ENCODE measurements at regions not wholly inside any gene's neighbourhood (a gene's known extent, or its start where the extent isn't known, plus 50 kb on each side); places are given as distances from the start of the nearest gene placed in this dataset.
A peak's percentile ranks its signal among the peaks of the same experiment; 100 is the strongest.

DNA sequence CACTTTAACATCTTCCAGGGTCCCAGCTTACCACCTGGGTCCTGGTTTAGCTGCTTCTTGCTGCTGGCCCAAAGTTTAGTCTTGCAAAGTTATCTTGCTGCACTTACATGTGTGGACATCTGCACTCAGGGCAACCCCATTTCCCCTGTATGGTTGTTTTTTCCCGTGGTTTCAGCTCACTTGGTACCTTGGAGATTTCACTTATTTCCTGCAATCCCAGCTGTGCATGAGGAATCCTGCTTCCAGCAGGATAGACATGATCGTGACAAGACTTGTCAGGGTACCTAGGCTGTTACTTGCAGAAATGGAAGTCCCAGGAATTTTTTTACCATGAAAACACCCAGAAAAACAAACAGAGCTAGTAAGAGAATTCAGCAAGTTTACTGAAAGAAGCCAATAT, 95.9 kb upstream of the LEP start:
- DNase-seq (ENCODE audit: low read depth): no peak

DNA sequence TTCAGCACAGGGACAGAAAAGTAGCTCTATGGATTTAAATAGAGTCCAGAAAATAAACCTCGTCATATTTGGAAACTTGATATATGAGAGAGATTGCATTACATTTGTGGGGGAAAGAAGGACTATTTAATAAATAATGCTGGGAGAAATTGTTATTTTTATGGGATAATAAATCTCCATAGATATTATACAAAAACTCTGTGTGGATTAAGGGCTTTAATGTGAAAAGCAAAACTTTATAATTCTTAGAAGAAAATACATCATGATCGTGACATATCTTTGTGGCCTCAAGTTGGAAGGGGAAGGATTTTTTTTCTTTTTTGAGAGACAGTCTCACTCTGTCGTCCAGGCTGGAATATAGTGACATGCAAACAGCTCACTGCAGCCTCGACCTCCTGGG, 95.0 kb upstream of the LEP start:
- no peak for DNase-seq (ENCODE audit: low read depth)

DNA sequence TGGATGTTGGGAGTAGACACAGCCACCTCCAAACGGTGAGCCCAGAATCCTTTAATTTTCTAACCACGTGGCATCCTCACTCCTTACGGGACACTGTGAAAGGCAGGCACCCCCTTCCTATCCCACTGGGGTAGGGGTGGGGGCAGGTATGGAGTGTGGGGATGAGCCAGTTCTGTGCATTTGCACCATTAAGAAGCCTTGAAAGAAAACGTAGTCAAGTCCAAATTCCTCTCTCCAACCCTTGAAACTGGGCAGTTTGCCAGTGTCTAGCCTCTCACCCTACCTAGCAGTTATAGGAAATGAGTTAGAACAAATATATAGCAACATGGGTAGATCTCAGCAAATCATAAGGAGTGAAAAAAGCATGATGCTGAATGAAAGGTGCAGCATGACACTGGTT, 92.4 kb upstream of the LEP start:
- no peak for DNase-seq (ENCODE audit: low read depth)

DNA sequence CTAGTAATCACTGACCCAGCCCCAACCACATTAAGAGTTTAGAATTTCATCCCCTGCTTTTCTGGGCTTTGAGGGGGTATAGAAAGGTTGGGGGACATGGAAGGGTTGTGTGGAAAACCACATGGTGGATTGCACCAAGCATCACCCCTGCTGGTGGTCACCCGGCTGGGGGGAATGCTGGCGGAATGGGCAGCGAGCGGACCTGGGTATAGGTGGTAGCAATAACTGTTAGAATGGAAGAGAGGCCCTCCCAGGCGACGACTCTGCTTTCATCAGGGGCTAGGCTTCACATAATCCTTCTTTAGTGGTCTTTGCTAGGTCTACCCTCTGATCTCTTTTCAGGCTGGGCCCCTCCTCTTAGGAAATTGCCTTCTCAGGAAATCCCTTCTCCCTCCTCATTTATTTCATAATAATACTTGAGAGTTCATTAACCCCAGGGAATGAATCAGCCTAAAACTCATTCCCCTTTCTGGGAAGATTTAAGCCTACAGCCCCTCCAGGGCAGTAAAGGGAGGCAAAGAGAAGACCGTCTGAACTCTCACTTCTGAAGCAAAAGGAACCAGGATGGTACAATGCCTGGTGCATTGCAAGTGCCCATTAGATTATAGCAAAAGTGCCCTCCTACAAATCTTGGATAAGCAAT, 90.7 kb upstream of the LEP start:
- DNase-seq (ENCODE audit: low read depth): no peak

DNA sequence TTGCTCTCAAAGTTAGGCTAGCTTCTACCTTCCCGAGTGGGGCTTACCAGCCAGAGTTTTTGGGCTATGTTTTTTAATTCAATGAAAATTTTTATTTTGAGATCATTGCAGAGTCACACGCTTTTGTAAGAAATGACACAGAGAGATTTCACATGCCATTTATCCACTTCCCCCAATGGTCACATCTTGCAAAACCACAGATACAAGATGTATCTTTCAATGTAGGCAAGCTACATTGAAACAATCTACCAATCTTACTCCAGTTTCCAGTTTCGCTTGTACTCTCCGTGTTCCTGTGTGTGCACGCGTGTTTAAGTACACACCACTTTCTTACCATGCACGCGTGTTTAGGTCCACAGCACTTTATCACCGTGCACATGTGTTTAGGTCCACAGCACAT, 89.4 kb upstream of the LEP start:
- no peak for DNase-seq (ENCODE audit: low read depth)

DNA sequence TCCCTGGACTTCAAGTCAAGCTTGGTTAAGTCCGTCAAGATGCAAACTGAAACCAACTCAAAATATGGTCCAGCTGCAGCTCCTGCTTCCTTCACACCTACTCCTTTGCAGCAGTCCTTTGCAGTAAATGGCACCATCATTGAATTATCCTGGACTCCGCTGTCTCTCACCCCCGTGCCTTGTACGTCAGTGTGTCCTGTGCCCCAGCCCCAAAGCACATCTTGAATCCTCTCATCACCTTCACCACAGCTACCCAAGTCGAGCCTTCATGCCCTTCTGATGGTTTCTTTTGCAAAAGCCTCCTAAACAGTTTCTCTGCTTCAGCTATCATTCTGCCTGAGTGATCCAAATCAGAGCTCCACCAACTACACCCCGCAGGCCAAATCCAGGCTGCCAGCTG, 88.4 kb upstream of the LEP start:
- no peak for DNase-seq (ENCODE audit: low read depth)

DNA sequence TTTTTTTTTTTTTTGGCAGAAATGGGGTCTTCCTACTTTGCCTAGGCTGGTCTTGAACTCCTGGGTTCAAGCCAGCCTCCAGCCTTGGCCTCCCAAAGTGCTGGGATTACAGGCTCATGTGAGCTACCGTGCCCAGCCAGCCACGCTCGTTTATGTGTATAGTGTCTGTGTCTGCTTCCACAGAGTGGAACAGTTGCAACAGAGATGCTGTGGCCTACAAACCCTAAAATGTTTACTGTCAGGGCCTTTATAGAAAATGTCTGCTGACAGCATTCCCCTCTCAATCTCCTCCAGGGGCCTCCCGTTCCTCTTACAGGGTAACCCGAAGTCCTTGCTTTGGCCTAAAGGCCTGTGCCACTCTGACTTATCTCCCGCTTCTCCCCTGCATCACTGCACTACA, 87.6 kb upstream of the LEP start:
- no peak for DNase-seq (ENCODE audit: low read depth)

DNA sequence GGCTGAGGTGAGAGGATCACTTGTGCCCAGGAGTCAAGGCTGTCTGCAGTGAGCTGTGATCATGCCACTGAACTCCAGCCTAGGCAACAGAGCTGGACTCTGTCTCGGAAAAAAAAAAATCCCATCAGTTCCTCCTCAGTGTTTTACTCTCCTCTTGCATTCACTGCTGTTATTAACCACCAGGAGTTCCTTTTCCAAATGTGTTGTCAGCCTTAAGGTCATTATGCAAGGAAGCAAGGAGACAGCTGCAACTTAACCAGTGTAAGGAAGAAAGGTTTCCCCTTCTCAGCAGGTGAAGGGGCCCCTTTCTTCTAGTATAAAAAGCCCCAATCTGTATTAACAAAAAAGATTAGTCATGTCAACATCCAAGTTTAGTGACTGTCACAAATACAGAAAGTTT, 86.6 kb upstream of the LEP start:
- peak; percentile 41 for DNase-seq (ENCODE audit: low read depth)

DNA sequence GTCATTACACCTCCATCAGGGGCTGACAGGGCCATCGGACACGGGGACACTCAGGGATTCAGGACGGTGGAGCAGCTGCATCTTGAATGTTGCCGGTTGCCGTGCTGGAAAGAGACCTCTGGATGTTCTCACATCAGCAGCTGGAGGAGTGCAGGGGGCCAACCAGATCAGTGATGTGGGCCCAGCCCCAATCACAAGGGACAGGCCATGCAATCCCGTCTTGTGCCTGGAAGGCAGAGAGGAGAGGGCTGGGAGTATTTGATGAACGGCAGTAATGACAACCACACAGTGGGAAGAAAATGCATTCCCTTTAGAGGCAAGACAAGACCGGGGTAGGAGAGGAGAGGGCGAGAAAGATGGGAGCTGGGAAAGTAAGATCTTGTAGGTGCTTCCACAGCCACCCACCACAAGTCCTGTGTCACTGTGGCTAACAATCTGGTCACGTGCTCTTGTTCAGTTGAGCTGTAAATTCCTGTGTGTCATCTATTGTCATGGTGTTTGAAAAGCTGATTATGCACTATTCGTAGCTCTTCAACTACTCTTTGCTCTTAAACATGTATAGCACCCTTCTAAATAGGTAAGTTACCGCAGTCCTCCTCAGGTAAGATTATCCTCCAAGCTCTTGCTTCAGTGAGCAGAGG, 85.9 kb upstream of the LEP start:
- DNase-seq (ENCODE audit: low read depth): no peak

DNA sequence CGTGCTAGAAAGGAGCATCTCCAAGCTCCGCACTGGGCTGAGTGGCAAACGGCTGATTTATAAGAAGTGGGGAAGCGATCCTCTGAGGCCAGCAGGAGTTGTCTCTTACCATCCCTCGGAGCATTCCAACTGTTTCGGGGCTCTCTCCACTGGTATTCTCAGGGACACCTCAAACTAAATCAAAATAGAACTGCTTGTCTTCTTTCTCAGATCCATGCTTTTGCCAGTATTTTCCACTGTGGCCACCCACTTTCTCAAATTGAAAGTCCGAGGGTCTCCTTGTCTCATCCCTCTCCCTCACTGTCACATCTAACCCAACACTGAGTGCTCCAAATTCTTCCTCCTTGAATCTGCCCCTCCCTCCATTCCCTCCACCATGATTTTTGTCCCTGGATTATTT, 83.2 kb upstream of the LEP start:
- no peak for DNase-seq (ENCODE audit: low read depth)

DNA sequence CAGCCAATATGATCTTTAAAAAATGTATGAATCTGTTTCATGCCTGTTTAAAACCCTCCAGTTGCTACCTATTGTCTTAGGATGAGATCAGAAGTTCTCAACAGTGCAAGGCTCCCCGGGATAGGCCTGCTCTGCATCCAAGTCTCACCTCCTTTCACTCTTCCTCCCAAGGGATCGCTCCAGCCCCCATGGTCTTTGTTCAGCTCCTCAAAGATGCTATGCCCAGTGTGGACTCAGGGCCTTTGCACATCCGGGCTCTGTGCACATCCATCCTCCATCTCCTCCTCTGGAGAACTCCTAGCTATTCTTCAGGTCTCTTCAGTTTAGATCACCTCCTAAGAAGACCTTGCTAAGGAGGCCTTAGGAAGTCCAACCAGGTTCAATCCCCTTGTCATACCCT, 82.7 kb upstream of the LEP start:
- DNase-seq (ENCODE audit: low read depth): no peak

DNA sequence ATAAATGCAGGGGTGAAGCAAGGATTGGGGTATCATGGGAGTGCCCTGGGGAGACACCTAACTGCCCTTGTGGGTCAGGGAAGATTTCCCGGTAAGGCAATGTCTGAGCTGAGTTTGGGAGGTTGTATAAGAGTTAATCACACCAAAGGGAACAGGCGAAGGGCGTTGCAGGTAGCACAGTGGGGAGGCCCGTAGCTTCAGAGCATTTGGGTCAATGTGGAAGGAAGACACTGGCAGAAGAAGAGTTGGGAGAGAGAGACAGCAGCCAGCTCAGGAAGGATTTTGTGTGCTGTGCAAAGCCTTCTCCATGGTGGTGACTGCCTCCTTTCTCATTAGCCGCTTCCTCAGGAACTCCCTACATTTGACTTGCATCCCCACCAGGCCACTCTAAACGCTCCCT, 80.8 kb upstream of the LEP start:
- no peak for DNase-seq (ENCODE audit: low read depth)

DNA sequence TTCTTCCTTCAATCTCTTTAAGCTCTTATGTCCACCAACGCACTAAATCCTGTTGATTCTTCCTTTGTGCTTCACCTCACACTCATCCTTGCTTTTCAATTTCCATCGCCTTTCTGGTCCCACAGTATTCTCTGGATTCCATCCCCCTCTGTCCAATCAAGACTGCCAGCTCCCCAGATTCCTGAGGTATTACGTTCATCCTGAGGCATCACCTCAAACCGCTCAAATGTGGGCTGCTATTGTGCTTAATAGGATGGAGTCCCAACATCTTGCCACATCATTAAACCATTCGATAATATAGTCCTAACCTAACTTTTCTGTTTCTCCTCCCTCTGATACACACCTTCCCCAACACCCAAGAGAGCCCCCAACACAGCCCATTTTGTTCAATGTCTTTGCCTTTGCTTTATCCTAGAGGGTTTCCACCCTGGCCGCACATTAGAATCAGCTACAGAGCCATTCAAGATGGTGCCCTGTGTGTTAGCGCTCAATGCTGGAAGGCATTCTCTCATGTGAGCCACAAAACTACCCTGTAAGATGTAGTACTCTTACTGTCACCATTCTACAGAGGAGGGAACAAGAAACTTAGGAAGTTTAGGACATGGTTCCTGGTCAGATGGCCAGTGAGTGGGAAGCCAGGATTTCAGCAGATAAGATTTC, 79.5 kb upstream of the LEP start:
- peak; percentile 47 for DNase-seq (ENCODE audit: low read depth)

DNA sequence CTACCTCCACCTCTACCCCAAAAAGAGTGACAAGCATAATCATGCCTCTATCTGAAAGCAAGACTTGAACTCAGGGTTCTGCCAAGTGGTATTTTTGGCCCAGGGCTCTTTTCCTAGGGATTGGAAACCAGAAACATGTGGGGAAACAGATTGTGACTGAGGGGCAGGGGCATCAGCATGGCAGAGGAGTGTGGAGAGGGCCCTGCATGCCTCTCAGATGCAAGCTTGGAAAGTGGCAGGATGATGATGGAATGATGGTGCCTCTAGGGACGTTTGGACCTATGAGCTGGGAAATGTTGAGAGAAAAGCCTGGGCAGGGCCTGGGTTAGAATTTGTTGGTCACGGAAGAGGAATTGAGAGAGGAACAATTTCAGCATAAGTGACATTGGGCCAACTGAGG, 78.4 kb upstream of the LEP start:
- DNase-seq (ENCODE audit: low read depth): no peak

DNA sequence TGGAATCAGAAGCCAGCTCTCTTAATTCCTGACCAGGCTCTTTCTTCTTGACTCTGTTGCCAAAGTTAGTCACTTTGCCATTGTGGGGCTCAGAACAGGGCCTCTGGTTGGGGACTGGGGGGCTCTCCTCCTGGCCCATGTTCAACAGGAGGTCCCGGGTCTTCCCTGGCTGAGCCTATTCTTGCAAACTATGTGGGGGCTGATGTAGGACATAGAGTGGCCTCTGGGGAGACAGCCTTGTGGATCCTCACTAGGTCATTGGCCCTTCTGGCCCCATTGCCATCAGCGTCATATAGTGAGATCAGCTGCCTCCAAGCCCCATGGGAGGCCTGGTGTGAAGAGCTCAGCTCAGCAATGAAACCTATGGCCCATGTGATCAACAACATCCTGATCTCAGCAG, 77.6 kb upstream of the LEP start:
- DNase-seq (ENCODE audit: low read depth): no peak

DNA sequence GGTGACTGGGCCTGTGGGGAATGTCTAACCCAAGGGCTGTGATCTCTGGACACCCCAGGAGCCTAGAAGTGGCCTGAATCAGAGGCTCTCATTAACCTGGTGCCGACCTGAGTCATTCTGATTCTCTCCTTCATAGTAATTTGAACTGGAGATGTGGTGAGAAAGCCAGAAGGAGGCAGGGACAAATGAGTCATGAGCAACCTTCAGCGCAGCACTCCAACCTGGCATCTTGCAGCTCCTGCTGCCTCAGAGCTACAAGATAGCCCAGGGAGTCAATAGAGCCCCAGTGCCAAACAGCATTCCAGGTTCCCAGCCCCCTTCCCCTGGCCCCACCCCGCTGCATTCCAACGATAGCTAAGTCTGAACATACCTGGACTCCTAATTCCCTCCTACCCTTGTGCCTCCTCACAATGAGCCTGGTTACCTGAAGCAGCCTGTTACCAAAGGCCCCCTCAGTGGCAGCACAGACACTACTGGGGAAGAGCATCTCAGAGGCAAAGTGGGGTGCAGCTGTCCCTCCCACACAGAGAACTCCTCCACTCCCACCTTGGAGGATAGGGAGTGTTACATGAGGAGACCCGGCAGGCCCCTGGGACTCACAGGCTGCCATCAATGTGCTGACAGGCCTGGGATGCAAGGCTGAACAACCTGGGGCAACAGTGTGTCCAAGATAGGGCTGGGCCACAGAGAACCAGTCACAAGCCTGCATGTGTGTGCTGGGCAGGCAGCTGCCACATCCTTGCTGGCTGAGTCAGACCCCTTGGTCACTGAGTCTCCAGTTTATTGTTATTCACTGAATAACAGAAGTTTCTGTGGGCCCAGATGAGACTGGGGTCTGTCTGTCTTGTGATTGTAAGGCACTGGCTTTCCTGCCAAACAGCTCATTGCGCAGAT, 76.8 kb upstream of the LEP start:
- DNase-seq (ENCODE audit: low read depth): peak; percentile 94

DNA sequence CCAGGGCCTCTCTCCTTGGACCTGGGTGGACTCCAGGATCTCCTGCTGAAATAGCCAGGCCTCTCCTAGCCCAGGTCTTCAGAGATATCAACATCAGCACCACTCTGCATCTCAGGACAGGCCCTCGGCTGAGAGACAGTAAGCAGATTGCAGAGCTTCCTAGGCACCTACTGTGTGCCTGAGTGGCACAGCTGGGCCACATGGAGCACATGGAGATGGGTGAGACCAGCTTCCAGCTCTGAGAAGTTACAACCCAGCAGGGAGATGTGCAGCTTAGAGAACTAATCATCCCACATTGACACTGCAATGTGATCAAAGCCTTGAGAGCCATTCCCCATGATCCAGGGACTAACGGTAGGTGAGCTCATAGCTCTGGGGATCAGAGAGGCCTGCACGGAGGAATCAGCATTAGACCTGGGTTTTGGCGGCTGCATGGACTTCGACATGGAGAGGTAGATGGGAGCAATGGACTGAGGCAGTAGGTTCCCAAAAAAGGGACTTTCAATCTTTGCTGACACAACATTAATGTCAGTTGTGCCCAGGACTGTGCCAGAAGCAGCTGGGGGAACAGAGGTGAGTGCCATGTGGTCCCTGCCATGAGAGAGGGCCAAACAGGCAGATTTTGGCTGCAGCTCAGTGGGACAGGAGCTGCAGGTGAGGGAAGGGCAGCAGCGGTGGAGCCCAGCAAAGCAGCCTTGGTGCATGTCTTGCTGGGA, 76.0 kb upstream of the LEP start:
- DNase-seq (ENCODE audit: low read depth): no peak

DNA sequence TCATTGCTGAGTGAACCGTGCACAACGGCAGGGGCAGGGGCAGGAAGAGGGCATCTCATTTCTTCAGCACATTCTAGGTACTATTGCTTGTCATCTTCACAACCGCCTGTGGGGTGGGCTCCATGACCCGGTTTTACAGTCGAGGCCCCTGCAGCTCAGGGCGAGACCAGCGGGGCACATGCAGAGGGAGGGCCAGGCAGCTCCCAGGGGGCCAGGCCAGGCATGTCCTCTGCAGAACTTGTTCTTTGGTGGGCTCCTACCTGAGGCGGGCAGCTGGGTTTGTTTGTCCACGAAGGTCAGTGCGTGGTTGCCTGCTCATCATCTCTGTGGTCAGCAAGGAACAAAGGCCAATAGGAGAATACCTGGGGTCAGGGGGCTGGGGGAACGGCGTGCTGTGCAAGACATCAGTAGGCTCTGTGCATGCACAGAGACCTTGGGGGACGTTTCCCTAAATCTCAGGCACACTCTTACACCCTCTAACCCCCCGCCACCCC, 75.1 kb upstream of the LEP start:
- no peak for DNase-seq (ENCODE audit: low read depth)

DNA sequence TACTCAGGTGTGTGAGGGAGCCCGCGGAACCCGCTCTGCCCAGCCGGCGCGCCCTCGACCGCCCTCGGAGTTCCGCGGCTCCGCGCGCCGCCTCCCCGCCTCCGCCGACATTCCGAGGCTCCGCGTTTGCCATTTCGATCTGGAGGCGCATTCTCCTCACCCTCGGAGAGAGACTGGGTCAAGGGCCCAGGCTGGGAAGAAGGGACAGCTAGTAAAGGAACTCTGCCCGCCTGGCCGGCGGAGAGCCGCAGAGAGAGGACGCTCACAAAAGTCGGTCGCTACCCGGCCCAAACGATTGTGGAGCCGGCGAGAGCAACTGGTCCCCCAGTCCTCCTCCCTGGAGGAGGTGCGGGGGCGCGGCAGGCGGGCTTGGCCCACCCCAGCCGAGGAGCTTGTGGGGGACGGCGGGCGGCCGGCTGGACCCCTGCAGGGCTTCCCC, 74.5 kb upstream of the LEP start:
- no peak for DNase-seq (ENCODE audit: low read depth)

DNA sequence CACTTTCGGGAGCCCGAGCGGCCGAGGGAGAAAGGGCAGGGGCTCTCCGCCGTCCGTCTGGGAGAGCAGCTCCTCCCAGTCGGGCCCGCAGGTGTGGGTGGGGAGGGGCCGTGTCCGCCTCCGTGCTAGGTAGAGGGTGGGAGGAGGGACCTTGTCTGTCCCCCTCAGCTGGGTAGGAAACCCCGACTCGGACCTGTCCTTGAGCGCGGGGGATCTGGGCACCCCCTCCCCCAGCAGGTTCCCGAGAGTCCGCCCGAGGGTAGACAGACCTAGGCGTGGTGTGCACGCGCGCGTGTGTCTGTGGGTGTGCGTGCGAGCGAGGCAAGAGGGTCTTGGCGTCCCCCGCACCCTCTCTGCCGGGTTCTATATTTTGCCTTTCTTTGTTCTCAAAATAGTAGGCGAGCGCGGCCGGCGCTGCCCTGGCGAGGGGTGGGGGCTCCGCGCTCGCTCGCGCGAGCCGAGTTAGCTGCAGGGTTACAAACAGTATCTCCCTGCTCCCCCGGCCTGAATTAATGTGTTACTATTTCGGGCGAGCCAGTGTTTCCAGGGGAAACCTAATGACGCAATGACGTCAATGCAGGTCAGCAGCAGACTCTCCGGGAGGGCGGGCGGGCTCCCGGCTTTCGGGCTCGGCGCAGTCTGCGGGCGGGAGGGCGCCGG, 73.9 kb upstream of the LEP start:
- DNase-seq (ENCODE audit: low read depth): peak; percentile 59

Data from LHCN-M2 (cell line).